H9 (cell line): ENCODE measurements at regions not wholly inside any gene's neighbourhood (a gene's known extent, or its start where the extent isn't known, plus 50 kb on each side); places are given as distances from the start of the nearest gene placed in this dataset.

Source experiments
- DNase-seq: peaks from one replicate; pipeline ENCODE4 v3.0.0-alpha.2; 2017
- H2AFZ ChIP-seq: one replicate; pipeline ENCODE4 v1.6.1; 2013; ENCODE audit warnings: mild to moderate bottlenecking, low read length, control low read depth, moderate library complexity
- H2AK5ac ChIP-seq: 2 replicates; pipeline ENCODE4 v1.6.1; 2013; ENCODE audit warnings: low read length, control low read depth, mixed read lengths; ENCODE audit not compliant: insufficient read length
- H2BK120ac ChIP-seq: one replicate; pipeline ENCODE4 v1.6.1; 2013; ENCODE audit warnings: low read depth, mild to moderate bottlenecking, low read length, control low read depth, inconsistent platforms; ENCODE audit not compliant: poor library complexity, severe bottlenecking
- H2BK12ac ChIP-seq: 2 replicates; pipeline ENCODE4 v1.6.1; 2013; ENCODE audit warnings: low read length, control low read depth, mixed read lengths, low read depth; ENCODE audit not compliant: insufficient read length
- H2BK15ac ChIP-seq: 2 replicates; pipeline ENCODE4 v1.6.1; 2013; ENCODE audit warnings: low read depth, low read length, control low read depth
- H2BK20ac ChIP-seq: one replicate; pipeline ENCODE4 v1.6.1; 2013; ENCODE audit warnings: low read depth, mild to moderate bottlenecking, low read length, control low read depth, inconsistent platforms; ENCODE audit not compliant: poor library complexity, severe bottlenecking
- H2BK5ac ChIP-seq: 2 replicates; pipeline ENCODE4 v1.6.1; 2013; ENCODE audit warnings: low read length, control low read depth, mixed read lengths; ENCODE audit not compliant: insufficient read length
- H3K14ac ChIP-seq: 2 replicates; pipeline ENCODE4 v1.6.1; 2013; ENCODE audit warnings: low read length, control low read depth; ENCODE audit not compliant: insufficient read depth
- H3K18ac ChIP-seq: 2 replicates; pipeline ENCODE4 v1.6.1; 2013; ENCODE audit warnings: low read depth, mild to moderate bottlenecking, mixed read lengths, low read length, control low read depth; ENCODE audit not compliant: insufficient read length
- H3K23ac ChIP-seq: 2 replicates; pipeline ENCODE4 v1.6.1; 2013; ENCODE audit warnings: low read length, control low read depth, mixed read lengths, low read depth; ENCODE audit not compliant: insufficient read length
- H3K23me2 ChIP-seq: 2 replicates; pipeline ENCODE4 v1.6.1; 2013; ENCODE audit warnings: low read depth, mild to moderate bottlenecking, mixed read lengths, low read length, control low read depth; ENCODE audit not compliant: insufficient read length, poor library complexity, severe bottlenecking
- H3K27ac ChIP-seq: 2 replicates; pipeline ENCODE4 v1.5.1; 2013; ENCODE audit warnings: low read length, control low read depth, mixed read lengths, low read depth; ENCODE audit not compliant: insufficient read length
- H3K27me3 ChIP-seq: 2 replicates; pipeline ENCODE4 v1.6.1; 2013; ENCODE audit warnings: low read length, control low read depth, inconsistent platforms; ENCODE audit not compliant: insufficient read depth
- H3K4ac ChIP-seq: 2 replicates; pipeline ENCODE4 v1.6.1; 2013; ENCODE audit warnings: low read depth, mild to moderate bottlenecking, control low read depth, inconsistent platforms, low read length, moderate library complexity
- H3K4me1 ChIP-seq: 2 replicates; pipeline ENCODE4 v1.6.1; 2013; ENCODE audit warnings: low read length, control low read depth, inconsistent platforms; ENCODE audit not compliant: insufficient read depth
- H3K4me2 ChIP-seq: 2 replicates; pipeline ENCODE4 v1.6.1; 2013; ENCODE audit warnings: low read length, control low read depth, mixed read lengths; ENCODE audit not compliant: insufficient read length, insufficient read depth
- H3K56ac ChIP-seq: 2 replicates; pipeline ENCODE4 v1.6.1; 2013; ENCODE audit warnings: low read depth, mild to moderate bottlenecking, mixed read lengths, low read length, control low read depth; ENCODE audit not compliant: insufficient read length
- H3K79me1 ChIP-seq: 2 replicates; pipeline ENCODE4 v1.6.1; 2013; ENCODE audit warnings: low read depth, mild to moderate bottlenecking, moderate library complexity, low read length, control low read depth, inconsistent platforms; ENCODE audit not compliant: insufficient read depth, poor library complexity, severe bottlenecking
- H3K79me2 ChIP-seq: 2 replicates; pipeline ENCODE4 v1.6.1; 2013; ENCODE audit warnings: low read length, control low read depth, inconsistent platforms; ENCODE audit not compliant: insufficient read depth
- H3K9ac ChIP-seq: 2 replicates; pipeline ENCODE4 v1.6.1; 2013; ENCODE audit warnings: low read length, control low read depth, mixed read lengths; ENCODE audit not compliant: insufficient read length; ENCODE audit errors: extremely low read depth
- H3K9me3 ChIP-seq: one replicate; pipeline ENCODE4 v1.6.1; 2013; ENCODE audit warnings: low read depth, low read length, inconsistent platforms; ENCODE audit not compliant: control insufficient read depth
- H3T11ph ChIP-seq: one replicate; pipeline ENCODE4 v1.6.1; 2013; ENCODE audit warnings: mild to moderate bottlenecking, low read length, control low read depth, inconsistent platforms
- H4K20me1 ChIP-seq: one replicate; pipeline ENCODE4 v1.6.1; 2013; ENCODE audit not compliant: control insufficient read depth, insufficient read length, insufficient read depth
- H4K5ac ChIP-seq: 2 replicates; pipeline ENCODE4 v1.6.1; 2013; ENCODE audit warnings: low read depth, mild to moderate bottlenecking, mixed read lengths, low read length, control low read depth; ENCODE audit not compliant: insufficient read length
- H4K8ac ChIP-seq: replicated peaks from 2 replicates; pipeline ENCODE4 v1.6.1; 2013; ENCODE audit warnings: low read length, control low read depth, mixed read lengths, low read depth; ENCODE audit not compliant: insufficient read length
- H4K91ac ChIP-seq: 2 replicates; pipeline ENCODE4 v1.6.1; 2013; ENCODE audit warnings: low read depth, mild to moderate bottlenecking, moderate library complexity, mixed read lengths, low read length, control low read depth; ENCODE audit not compliant: insufficient read length
- H3K27ac Mint-ChIP-seq, 3 experiments: 2 replicates in 2 of 3; 3 replicates in 1 of 3; pipeline ENCODE4 v1.8.0; 2020 to 2021; ENCODE audit warnings: mixed read lengths in 3 of 3, mild to moderate bottlenecking in 1 of 3, moderate library complexity in 1 of 3
- H3K27me3 Mint-ChIP-seq: 2 replicates; pipeline ENCODE4 v1.8.0; 2021; ENCODE audit warnings: low read depth, mild to moderate bottlenecking, moderate library complexity, mixed read lengths
- H3K36me3 Mint-ChIP-seq, 3 experiments: 2 replicates in 2 of 3; 3 replicates in 1 of 3; pipeline ENCODE4 v1.8.0; 2020 to 2021; ENCODE audit warnings: low read depth in 3 of 3, mixed read lengths in 3 of 3; ENCODE audit not compliant: insufficient read depth in 1 of 3
- H3K4me1 Mint-ChIP-seq, 2 experiments: 2 replicates each; pipeline ENCODE4 v1.8.0; 2020; ENCODE audit warnings: mixed read lengths in 2 of 2
- H3K4me3 Mint-ChIP-seq, 2 experiments: 2 replicates in 1 of 2; 3 replicates in 1 of 2; pipeline ENCODE4 v1.8.0; 2020 to 2021; ENCODE audit warnings: mild to moderate bottlenecking in 2 of 2, mixed read lengths in 2 of 2, moderate library complexity in 1 of 2
- H3K9me3 Mint-ChIP-seq, 2 experiments: 2 replicates in 1 of 2; 3 replicates in 1 of 2; pipeline ENCODE4 v1.8.0; 2020; ENCODE audit warnings: mild to moderate bottlenecking in 2 of 2, mixed read lengths in 2 of 2, moderate library complexity in 1 of 2
- CTCF ChIP-seq: fragments of 200-600 bp; sonication (generic); conservative IDR thresholded peaks from 3 replicates; pipeline ENCODE4 v1.8.0; 2021; ENCODE audit warnings: antibody characterized with exemption, mild to moderate bottlenecking
- WGBS: extraction: QIAGEN DNeasy Blood & Tissue Kit; methylation state at CpG from one replicate; pipeline ENCODE4 v1.1.7; 2013; ENCODE audit warnings: missing lambda C conversion rate, low lambda C conversion rate, mixed read lengths; ENCODE audit not compliant: insufficient read length; ENCODE audit errors: extremely low coverage; 5-methylcytosine and 5-hydroxymethylcytosine counted together

GRCh38 chr15:38842226-38842625 lies 277.6 kb upstream of the RASGRP1 start:
- Mint-ChIP-seq H3K4me1 (peaks cover 19 to 24% of the 10 kb centered on the region in 2 experiments), H3K36me3 (peaks cover 0 to 5% (median 3%) of the 10 kb centered on the region in 3 experiments; a peak in 3 of 7 replicates), H3K4me3 (no peak overlapping the region), H3K27me3 (no peaks in the 10 kb centered on the region; the same call in 1 of the 2 replicates), H3K9me3 (peaks cover 5 to 9% of the 10 kb centered on the region in 2 experiments; a peak in 4 of 5 replicates), H3K27ac (no peak overlapping the region)
- Histone ChIP-seq H3K79me1 (no peaks in the 10 kb centered on the region), H2AFZ (no peak overlapping the region), H2BK5ac (no peak overlapping the region), H2AK5ac (no peak overlapping the region), H3K14ac (no peak overlapping the region), H3K4me2 (no peak overlapping the region), H3K27me3 (no peaks in the 10 kb centered on the region), H2BK15ac (no peak overlapping the region), H3K9ac (no peak overlapping the region), H4K8ac (no peak overlapping the region), H3K4ac (no peak overlapping the region), H2BK120ac (no peak overlapping the region), H4K5ac (no peak overlapping the region), H4K20me1 (no peaks in the 10 kb centered on the region), H3K18ac (no peak overlapping the region), H3K56ac (no peak overlapping the region), H2BK20ac (no peak overlapping the region), H4K91ac (no peak overlapping the region), H3K9me3 (no peaks in the 10 kb centered on the region), H3K79me2 (no peaks in the 10 kb centered on the region), H3K23me2 (no peaks in the 10 kb centered on the region), H3K23ac (no peak overlapping the region), H3K4me1 (no peaks in the 10 kb centered on the region), H2BK12ac (no peak overlapping the region), H3K27ac (no peak overlapping the region), H3T11ph (no peak overlapping the region)
- TF ChIP-seq CTCF: no peak
- WGBS: no CpG with 5 or more reads among the region's 1 CpG
- no peak for DNase-seq
